Vagina (tissue), 2 donors: ENCODE measurements at regions not wholly inside any gene's neighbourhood (a gene's known extent, or its start where the extent isn't known, plus 50 kb on each side); places are given as distances from the start of the nearest gene placed in this dataset.
"Not testable (repeated sequence)": the region's sequence is repeated elsewhere in the genome, so short reads cannot be mapped to it uniquely, and the experiment has no call there.

Experiments
- DNase-seq, 2 donors: peaks; one replicate each; pipeline ENCODE4 v3.0.0-alpha.2; 2017; ENCODE audit errors: extremely low spot score in 2 of 2
- H3K27ac ChIP-seq: fragments of 200-600 bp; sonication (generic); one replicate; pipeline ENCODE4 v1.5.1; 2019
- H3K27me3 ChIP-seq: fragments of 200-600 bp; sonication (generic); one replicate; pipeline ENCODE4 v1.5.1; 2019
- H3K36me3 ChIP-seq, 2 donors: fragments of 200-600 bp; sonication (generic); one replicate each; pipeline ENCODE4 v1.5.1; 2017 to 2019
- H3K4me1 ChIP-seq: fragments of 200-600 bp; sonication (generic); one replicate; pipeline ENCODE4 v1.5.1; 2019
- H3K4me3 ChIP-seq, 2 donors: fragments of 200-600 bp; sonication (generic); 1 replicate in 1 of 2; 2 replicates in 1 of 2; pipeline ENCODE4 v1.5.1; 2016 to 2019
- H3K9me3 ChIP-seq: fragments of 200-600 bp; sonication (generic); one replicate; pipeline ENCODE4 v1.5.1; 2019
- POLR2A ChIP-seq, 2 donors: fragments of 450-650 bp; IDR thresholded peaks; one replicate each; pipeline ENCODE4 v1.6.1; 2017; ENCODE audit warnings: antibody characterized with exemption in 2 of 2, mild to moderate bottlenecking in 2 of 2, moderate library complexity in 2 of 2
- POLR2AphosphoS5 ChIP-seq, 2 donors: sonication (generic); formaldehyde crosslinking; IDR thresholded peaks; one replicate each; pipeline ENCODE4 v1.9.0; 2017; ENCODE audit warnings: antibody characterized with exemption in 2 of 2, mild to moderate bottlenecking in 2 of 2, low read depth in 1 of 2; ENCODE audit not compliant: insufficient read depth in 1 of 2
- intact Hi-C: fragments of 100-400 bp; cut with DNase I; formaldehyde crosslinking; loops from one replicate; pipeline ENCODE4 v1.15.1; 2023
- TF ChIP-seq, protein P1 (sequence below), 3 experiments: fragments of 450-650 bp in 2 of 3; fragments of 200-600 bp in 1 of 3; sonication (generic) in 1 of 3; IDR thresholded peaks; one replicate each; pipeline ENCODE4 v1.5.1; 2017 to 2019; ENCODE audit warnings: antibody characterized with exemption in 3 of 3, mild to moderate bottlenecking in 2 of 3, moderate library complexity in 2 of 3

DNA sequence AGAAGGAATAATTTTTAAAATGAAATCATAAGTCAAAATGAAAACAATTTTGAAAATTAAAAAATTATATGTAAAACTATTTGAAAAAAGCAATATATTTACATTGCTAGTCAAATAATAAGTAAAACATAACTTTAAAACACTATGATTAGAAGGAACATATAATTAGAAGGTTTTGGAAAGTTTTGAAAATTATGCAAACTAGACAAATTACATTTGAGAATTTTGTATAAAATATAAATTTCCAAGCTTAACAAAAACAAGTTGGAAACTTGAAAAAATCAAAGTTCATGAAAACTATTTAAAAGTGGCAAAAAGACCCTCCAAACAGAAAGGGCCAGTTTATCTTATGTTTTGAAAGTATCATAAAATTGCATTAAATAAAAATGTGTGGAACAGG lies 67.6 kb upstream of the TLL1 start:
- no peak overlapping the region for H3K27ac ChIP-seq
- H3K36me3 ChIP-seq, result no peaks in the 10 kb centered on the region
- H3K4me3 ChIP-seq, result no peak overlapping the region
- no peaks in the 10 kb centered on the region for H3K4me1 ChIP-seq
- TF ChIP-seq, protein P1, sequence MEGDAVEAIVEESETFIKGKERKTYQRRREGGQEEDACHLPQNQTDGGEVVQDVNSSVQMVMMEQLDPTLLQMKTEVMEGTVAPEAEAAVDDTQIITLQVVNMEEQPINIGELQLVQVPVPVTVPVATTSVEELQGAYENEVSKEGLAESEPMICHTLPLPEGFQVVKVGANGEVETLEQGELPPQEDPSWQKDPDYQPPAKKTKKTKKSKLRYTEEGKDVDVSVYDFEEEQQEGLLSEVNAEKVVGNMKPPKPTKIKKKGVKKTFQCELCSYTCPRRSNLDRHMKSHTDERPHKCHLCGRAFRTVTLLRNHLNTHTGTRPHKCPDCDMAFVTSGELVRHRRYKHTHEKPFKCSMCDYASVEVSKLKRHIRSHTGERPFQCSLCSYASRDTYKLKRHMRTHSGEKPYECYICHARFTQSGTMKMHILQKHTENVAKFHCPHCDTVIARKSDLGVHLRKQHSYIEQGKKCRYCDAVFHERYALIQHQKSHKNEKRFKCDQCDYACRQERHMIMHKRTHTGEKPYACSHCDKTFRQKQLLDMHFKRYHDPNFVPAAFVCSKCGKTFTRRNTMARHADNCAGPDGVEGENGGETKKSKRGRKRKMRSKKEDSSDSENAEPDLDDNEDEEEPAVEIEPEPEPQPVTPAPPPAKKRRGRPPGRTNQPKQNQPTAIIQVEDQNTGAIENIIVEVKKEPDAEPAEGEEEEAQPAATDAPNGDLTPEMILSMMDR (IDR thresholded peaks at IDR 0.05), result no peak
- TF ChIP-seq POLR2A (IDR thresholded peaks at IDR 0.05) (no peak), POLR2AphosphoS5 (IDR thresholded peaks at IDR 0.05; ENCODE audit: insufficient read depth in 1 of 2, low read depth in 1 of 2) (no peak)
- intact Hi-C loops, result no loop called here
- no peaks in the 10 kb centered on the region for H3K9me3 ChIP-seq
- DNase-seq, result no peak
- no peaks in the 10 kb centered on the region for H3K27me3 ChIP-seq

DNA sequence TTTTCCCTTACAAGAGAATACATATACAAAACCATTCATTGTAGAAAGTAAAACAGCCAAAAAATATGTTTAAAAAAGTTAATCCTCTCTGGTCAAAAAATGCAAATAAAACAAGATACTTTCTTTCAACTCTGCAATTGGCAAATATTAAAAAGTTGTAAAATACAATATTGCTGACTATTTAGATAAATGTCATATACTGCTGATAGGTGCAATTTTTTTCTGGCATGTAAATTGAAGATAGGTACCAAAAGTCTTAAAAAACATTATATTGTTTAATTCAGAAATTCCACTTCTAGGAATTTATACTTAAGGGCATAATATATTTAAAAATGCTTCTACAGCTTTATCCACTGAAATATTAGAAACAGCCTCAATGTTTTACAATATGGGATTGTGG lies 66.4 kb upstream of the TLL1 start:
- TF ChIP-seq, protein P1 (IDR thresholded peaks at IDR 0.05), result no peak
- no peak for TF ChIP-seq POLR2A (IDR thresholded peaks at IDR 0.05)
- TF ChIP-seq POLR2AphosphoS5 (IDR thresholded peaks at IDR 0.05; ENCODE audit: insufficient read depth in 1 of 2, low read depth in 1 of 2), result no peak
- H3K4me3 ChIP-seq, result no peak overlapping the region
- no peaks in the 10 kb centered on the region for H3K27me3 ChIP-seq
- H3K4me1 ChIP-seq, result no peaks in the 10 kb centered on the region
- H3K9me3 ChIP-seq, result no peaks in the 10 kb centered on the region
- H3K27ac ChIP-seq, result no peak overlapping the region
- H3K36me3 ChIP-seq, result no peaks in the 10 kb centered on the region
- intact Hi-C loops, result no loop called here
- no peak for DNase-seq

DNA sequence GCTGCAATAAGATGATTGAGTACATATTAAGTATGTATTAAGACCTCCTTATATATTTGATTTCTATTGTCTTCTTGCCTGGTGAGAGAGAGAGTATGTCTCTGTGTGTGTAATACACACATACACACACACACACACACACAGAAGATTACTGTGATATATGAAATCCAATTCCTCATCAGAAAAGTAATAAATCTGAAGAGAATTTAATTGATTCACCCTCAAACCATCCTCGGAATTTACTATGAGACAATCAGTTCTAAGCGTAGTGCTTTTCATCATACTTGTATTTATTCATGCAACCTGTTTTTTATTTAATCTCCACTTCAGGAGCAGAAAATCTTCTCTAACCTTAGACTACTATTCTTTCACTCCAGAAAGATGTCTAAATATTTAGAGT lies 62.3 kb upstream of the TLL1 start:
- TF ChIP-seq POLR2AphosphoS5 (IDR thresholded peaks at IDR 0.05; ENCODE audit: insufficient read depth in 1 of 2, low read depth in 1 of 2) (no peak), POLR2A (IDR thresholded peaks at IDR 0.05) (no peak)
- TF ChIP-seq, protein P1 (IDR thresholded peaks at IDR 0.05), result no peak
- Histone ChIP-seq H3K36me3 (no peaks in the 10 kb centered on the region), H3K27me3 (no peaks in the 10 kb centered on the region), H3K4me1 (no peaks in the 10 kb centered on the region), H3K9me3 (no peaks in the 10 kb centered on the region), H3K27ac (no peak overlapping the region), H3K4me3 (no peak overlapping the region)
- DNase-seq, result no peak
- intact Hi-C loops, result no loop called here

DNA sequence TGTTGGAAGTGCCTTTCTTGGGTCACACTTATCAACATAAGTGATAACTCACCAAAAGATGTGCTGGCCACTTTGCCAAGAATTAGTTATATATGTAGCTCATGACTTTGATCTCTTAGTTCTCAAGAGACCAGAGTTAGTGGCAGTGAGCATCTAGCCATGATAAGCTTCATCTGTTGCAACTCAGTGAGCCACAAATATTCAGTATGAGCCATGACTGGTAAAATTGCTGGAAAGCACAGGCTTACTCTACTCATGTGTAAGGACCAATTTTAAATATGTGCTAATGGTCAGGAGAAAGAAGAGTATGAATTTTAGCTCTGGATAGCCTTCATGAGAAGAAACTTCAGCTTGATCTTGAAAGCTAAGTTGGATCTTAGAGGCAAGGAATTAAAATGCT lies 59.4 kb upstream of the TLL1 start:
- no peaks in the 10 kb centered on the region for H3K4me1 ChIP-seq
- no peaks in the 10 kb centered on the region for H3K9me3 ChIP-seq
- DNase-seq, result no peak
- no peak for TF ChIP-seq POLR2AphosphoS5 (IDR thresholded peaks at IDR 0.05; ENCODE audit: insufficient read depth in 1 of 2, low read depth in 1 of 2)
- TF ChIP-seq, protein P1 (IDR thresholded peaks at IDR 0.05), result no peak
- TF ChIP-seq POLR2A (IDR thresholded peaks at IDR 0.05), result no peak
- intact Hi-C loops, result no loop called here
- no peaks in the 10 kb centered on the region for H3K36me3 ChIP-seq
- H3K27ac ChIP-seq, result no peak overlapping the region
- H3K4me3 ChIP-seq, result no peak overlapping the region
- no peaks in the 10 kb centered on the region for H3K27me3 ChIP-seq

DNA sequence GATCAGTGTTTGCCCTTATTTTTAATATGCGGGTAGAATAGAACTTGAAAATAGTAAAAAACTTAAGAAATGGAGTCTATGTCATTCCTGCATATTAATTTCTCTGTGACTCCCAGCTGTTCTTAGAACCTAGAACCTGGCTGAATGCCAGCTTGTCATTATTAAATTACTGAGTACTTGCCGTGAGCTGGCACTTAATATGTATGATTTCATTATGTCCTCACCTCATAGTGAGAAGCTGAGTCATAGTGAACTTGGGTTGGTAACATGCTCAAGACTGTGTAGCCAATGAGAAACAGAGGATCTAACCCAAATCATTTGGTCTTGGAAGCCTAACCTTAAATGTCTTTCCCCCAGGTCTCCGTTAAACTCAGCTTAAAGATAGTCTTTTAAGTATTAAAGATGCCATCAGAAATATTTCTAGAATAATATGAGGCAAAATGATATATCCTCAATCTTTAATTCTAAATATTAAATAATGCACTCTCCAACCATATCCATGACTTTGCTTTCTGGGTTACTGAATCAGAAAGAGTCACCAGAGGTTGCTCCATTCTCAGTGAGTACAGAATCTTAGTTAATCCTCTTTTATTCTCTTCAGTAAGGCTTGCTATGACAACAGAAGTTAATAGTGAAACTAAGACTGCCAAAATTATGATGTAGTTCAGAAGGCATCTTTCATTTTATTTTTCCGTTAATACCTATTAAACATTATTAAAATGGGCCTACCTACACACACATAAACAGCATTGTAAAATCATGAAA lies 58.6 kb upstream of the TLL1 start:
- Histone ChIP-seq H3K36me3 (no peaks in the 10 kb centered on the region), H3K27me3 (no peaks in the 10 kb centered on the region), H3K27ac (no peak overlapping the region), H3K4me3 (no peak overlapping the region), H3K9me3 (no peaks in the 10 kb centered on the region), H3K4me1 (no peaks in the 10 kb centered on the region)
- DNase-seq, result no peak
- intact Hi-C loops, result no loop called here
- TF ChIP-seq, protein P1 (IDR thresholded peaks at IDR 0.05), result no peak
- TF ChIP-seq POLR2AphosphoS5 (IDR thresholded peaks at IDR 0.05; ENCODE audit: insufficient read depth in 1 of 2, low read depth in 1 of 2), result no peak
- TF ChIP-seq POLR2A (IDR thresholded peaks at IDR 0.05), result no peak

DNA sequence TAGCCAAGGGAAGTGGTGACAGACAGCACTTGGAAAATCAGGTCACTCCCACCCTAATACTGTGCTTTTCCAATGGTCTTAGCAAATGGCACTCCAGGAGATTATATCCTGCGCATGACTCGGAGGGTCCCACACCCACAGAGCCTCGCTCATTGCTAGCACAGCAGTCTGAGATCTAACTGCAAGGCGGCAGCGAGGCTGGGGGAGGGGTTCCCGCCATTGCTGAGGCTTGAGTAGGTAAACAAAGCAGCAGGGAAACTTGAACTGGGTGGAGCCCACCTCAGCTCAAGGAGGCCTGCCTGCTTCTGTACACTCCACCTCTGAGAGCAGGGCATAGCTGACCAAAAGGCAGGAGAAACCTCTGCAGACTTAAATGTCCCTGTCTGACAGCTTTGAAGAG lies 53.9 kb upstream of the TLL1 start:
- H3K4me1 ChIP-seq, H3K36me3 ChIP-seq, H3K27me3 ChIP-seq, H3K4me3 ChIP-seq, intact Hi-C loops, H3K27ac ChIP-seq, DNase-seq, H3K9me3 ChIP-seq: not testable (repeated sequence)
